Adipocyte (in vitro differentiated cells): ENCODE measurements at regions not wholly inside any gene's neighbourhood (a gene's known extent, or its start where the extent isn't known, plus 50 kb on each side); places are given as distances from the start of the nearest gene placed in this dataset.
"Not testable (repeated sequence)": the region's sequence is repeated elsewhere in the genome, so short reads cannot be mapped to it uniquely, and the experiment has no call there.

Source experiments
- DNase-seq: peaks from one replicate; pipeline ENCODE4 v3.0.0-alpha.2; 2015; ENCODE audit warnings: low read depth
- H3K27me3 ChIP-seq: replicated peaks from 2 replicates; pipeline ENCODE4 v1.7.0; 2013; ENCODE audit warnings: mild to moderate bottlenecking, low read length, moderate library complexity; ENCODE audit not compliant: control insufficient read depth, insufficient read depth
- H3K36me3 ChIP-seq: 2 replicates; pipeline ENCODE4 v1.7.0; 2013; ENCODE audit warnings: low read length, mild to moderate bottlenecking, moderate library complexity; ENCODE audit not compliant: control insufficient read depth, insufficient read depth, severe bottlenecking
- H3K4me1 ChIP-seq: 2 replicates; pipeline ENCODE4 v1.7.0; 2013; ENCODE audit warnings: mild to moderate bottlenecking, low read length, moderate library complexity; ENCODE audit not compliant: control insufficient read depth, insufficient read depth
- H3K4me3 ChIP-seq: 2 replicates; pipeline ENCODE4 v1.7.0; 2013; ENCODE audit warnings: mild to moderate bottlenecking, low read length, moderate library complexity
- H3K9ac ChIP-seq: 2 replicates; pipeline ENCODE4 v1.7.0; 2013; ENCODE audit warnings: mild to moderate bottlenecking, low read length, moderate library complexity
- H3K9me3 ChIP-seq: 2 replicates; pipeline ENCODE4 v1.7.0; 2013; ENCODE audit warnings: mild to moderate bottlenecking, low read length, moderate library complexity; ENCODE audit not compliant: control insufficient read depth

DNA sequence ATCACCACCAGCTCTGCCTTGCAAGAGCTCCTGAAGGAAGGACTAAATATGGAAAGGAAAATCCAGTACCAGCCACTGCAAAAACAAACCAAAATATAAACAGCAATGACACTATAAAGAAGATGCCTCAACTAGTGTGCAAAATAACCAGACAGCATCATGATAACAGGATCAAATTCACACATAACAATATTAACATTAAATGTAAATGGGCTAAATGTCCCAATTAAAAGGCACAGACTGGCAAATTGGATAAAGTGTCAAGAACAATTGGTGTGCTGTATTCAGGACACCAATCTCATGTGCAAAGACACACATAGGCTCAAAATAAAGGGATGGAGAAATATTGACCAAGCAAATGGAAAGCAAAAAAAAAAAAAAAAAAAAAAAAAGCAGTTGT is 629.8 kb downstream of the CETN3 start:
- DNase-seq, H3K9ac ChIP-seq, H3K27me3 ChIP-seq, H3K4me3 ChIP-seq, H3K36me3 ChIP-seq, H3K4me1 ChIP-seq: not testable (repeated sequence)
- peaks cover 37% of the 10 kb centered on the region for H3K9me3 ChIP-seq

DNA sequence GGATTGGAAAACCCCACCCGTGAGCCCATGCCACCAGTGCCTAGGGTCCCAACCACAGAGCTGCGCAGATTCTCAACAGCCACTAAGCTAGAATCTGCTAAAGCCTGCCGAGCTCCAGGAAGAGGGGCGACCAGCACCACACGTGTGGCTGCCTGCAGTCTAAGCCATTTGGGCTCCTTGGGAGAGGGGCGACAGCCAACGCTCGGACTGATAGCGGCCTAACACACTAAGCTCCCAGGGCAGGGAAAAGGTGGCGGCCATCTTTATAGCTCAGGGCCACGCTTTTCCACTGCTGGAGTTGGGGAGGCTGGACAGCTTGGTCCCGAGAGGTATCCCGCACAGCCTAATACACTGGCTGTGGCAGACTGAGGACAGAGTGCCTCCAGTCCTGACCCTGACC is 631.8 kb downstream of the CETN3 start:
- no peak overlapping the region for H3K4me3 ChIP-seq
- H3K9me3 ChIP-seq = peaks cover 37% of the 10 kb centered on the region
- DNase-seq = no peak
- H3K36me3 ChIP-seq = no peaks in the 10 kb centered on the region
- no peaks in the 10 kb centered on the region for H3K27me3 ChIP-seq
- H3K4me1 ChIP-seq = no peaks in the 10 kb centered on the region
- H3K9ac ChIP-seq = no peak overlapping the region

DNA sequence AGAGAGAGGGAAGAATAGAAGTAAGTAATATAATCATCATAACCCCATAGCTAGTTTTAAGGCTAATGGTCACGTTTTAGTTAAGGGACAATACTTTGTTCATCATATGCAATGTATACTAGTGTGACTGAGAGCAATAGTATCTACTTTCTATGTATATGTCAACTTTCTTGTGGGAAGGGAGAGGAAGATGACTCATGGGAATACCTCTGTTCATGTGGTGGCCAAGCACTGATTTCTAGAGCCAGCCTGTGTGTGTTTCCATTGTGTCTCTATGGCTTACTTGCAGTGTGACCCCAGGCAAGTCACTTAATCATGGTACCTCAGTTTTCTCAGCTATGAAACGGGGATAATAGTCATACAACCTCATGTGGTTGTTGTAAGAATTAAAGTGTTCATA is 639.6 kb downstream of the CETN3 start:
- Histone ChIP-seq H3K4me1 (no peaks in the 10 kb centered on the region), H3K9ac (no peak overlapping the region), H3K36me3 (no peaks in the 10 kb centered on the region), H3K27me3 (no peaks in the 10 kb centered on the region), H3K9me3 (no peaks in the 10 kb centered on the region), H3K4me3 (no peak overlapping the region)
- DNase-seq = peak; percentile 24

DNA sequence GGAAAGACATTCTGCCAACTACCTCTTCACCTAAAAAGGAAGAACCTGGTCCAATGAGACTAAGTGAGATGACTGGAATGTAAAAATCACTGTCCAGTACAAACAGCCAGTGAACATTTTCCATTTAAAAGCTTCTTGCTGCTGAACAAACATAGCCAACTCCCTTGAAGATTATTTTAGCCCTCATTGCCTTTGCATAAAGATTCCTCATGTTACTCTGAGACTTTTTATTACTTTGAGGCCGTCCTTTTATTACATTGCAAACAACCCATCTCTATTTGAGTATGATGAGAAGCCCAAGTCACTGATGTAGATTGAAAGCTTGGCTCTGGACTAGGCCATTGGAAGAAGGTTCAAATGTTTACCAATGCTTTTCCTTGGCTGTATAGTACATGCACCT is 649.8 kb downstream of the CETN3 start:
- Histone ChIP-seq H3K9me3 (no peaks in the 10 kb centered on the region), H3K36me3 (no peaks in the 10 kb centered on the region), H3K4me1 (no peaks in the 10 kb centered on the region), H3K4me3 (no peak overlapping the region), H3K27me3 (no peaks in the 10 kb centered on the region), H3K9ac (no peak overlapping the region)
- DNase-seq = no peak

DNA sequence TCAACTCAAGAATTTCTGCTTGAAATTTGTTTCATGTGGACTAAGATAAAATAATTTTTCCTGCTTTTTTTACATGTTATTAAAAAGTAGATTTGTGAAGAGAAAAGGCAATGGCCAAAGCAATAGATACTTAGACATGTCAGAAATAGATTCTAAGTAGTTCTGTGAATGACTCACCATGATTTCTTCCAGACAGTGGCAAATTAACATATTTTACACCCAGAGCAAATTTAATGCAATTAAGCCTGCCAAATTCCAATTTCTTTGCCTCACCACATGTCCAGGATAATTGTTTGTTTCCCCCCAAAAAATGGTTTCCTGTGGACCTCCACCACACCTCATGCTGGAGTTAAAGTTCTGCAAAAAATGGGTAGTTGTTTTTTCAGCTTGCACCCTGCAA is 651.4 kb downstream of the CETN3 start:
- no peak for DNase-seq
- no peaks in the 10 kb centered on the region for H3K9me3 ChIP-seq
- no peaks in the 10 kb centered on the region for H3K4me1 ChIP-seq
- no peak overlapping the region for H3K4me3 ChIP-seq
- no peak overlapping the region for H3K9ac ChIP-seq
- no peaks in the 10 kb centered on the region for H3K36me3 ChIP-seq
- no peaks in the 10 kb centered on the region for H3K27me3 ChIP-seq

DNA sequence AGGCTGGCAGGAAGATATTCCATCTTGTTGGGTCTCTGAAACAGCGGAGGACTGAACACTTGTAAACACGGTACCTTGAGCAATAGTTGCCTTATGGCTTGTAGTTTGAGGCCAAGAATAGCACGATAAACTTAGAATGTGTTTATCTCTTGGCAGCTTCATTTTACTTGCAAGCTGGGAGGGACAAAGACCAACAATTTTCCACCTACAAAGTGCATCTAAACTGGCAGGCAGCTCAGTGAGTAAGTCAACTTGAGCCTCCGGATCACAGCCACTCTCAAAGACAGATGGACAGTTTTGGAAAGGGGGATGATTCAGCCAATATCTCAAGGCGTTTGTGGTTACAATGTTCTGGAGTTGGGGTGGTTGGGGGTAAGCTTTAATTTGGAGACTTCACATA is 652.6 kb downstream of the CETN3 start:
- Histone ChIP-seq H3K9me3 (no peaks in the 10 kb centered on the region), H3K36me3 (no peaks in the 10 kb centered on the region), H3K4me3 (no peak overlapping the region), H3K4me1 (no peaks in the 10 kb centered on the region), H3K27me3 (no peaks in the 10 kb centered on the region), H3K9ac (no peak overlapping the region)
- peak; percentile 2 for DNase-seq

DNA sequence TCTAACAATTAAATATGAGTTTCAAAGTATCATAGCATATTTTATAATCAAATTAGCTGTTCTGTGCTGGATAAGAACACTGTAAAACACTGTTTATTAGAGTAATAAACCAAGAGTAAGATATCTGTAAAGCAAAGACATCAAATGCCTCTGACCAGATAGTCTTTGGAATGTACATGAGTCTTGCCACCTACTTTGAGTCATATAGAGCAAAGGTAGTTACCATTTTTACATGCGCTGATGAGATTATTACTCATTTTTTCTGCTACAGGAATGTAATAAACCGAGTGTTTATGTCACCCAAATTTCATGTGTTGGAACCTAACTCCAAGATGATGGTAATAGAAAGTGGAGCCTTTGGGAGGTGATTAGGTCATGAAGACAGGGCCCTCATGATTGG is 654.5 kb downstream of the CETN3 start:
- Histone ChIP-seq H3K4me1 (no peaks in the 10 kb centered on the region), H3K36me3 (no peaks in the 10 kb centered on the region), H3K27me3 (no peaks in the 10 kb centered on the region), H3K9me3 (no peaks in the 10 kb centered on the region), H3K4me3 (no peak overlapping the region), H3K9ac (no peak overlapping the region)
- no peak for DNase-seq

DNA sequence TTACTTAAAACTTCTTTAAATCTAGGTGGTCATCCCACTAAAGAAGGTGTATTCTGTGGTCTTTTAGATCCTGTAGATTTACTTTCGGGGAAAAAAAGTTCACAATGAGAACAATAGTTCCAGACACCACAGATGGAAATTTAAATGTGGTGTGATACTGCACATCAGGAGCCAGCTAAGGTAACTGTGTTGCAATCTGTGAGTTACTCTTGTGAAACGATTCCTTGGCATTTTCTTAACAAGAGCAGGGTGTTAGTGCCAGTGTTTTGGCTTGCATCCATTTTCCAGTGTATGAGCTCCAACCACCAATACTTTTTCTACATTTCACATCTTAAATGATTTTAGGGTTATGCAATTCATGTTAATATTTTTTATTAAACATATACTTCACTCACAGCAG is 674.5 kb downstream of the CETN3 start:
- no peaks in the 10 kb centered on the region for H3K27me3 ChIP-seq
- H3K4me3 ChIP-seq = no peak overlapping the region
- H3K36me3 ChIP-seq = no peaks in the 10 kb centered on the region
- H3K4me1 ChIP-seq = peaks cover 3% of the 10 kb centered on the region
- DNase-seq = peak; percentile 90
- no peak overlapping the region for H3K9ac ChIP-seq
- H3K9me3 ChIP-seq = no peaks in the 10 kb centered on the region

DNA sequence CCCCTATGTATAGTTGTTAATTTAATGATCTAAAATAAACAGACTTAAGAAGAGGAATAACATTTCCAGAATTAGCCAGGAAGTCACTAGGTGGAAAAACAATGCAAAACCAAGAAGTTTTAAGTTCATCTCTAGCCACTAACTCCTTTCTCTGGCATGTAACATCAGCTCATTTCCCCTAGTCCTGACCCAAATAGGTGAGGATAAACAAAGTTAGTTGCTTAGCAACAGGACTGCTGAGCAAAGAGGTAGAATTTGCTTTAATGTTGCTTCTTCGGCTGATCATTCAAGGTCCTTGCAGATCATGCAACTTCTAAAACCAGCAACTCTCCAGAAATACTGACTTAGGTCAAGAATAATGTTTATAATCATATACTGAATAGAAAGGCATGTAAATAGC is 675.8 kb downstream of the CETN3 start:
- Histone ChIP-seq H3K4me1 (peaks cover 15% of the 10 kb centered on the region), H3K4me3 (no peak overlapping the region), H3K9ac (no peak overlapping the region), H3K9me3 (no peaks in the 10 kb centered on the region), H3K36me3 (no peaks in the 10 kb centered on the region), H3K27me3 (no peaks in the 10 kb centered on the region)
- DNase-seq = no peak

DNA sequence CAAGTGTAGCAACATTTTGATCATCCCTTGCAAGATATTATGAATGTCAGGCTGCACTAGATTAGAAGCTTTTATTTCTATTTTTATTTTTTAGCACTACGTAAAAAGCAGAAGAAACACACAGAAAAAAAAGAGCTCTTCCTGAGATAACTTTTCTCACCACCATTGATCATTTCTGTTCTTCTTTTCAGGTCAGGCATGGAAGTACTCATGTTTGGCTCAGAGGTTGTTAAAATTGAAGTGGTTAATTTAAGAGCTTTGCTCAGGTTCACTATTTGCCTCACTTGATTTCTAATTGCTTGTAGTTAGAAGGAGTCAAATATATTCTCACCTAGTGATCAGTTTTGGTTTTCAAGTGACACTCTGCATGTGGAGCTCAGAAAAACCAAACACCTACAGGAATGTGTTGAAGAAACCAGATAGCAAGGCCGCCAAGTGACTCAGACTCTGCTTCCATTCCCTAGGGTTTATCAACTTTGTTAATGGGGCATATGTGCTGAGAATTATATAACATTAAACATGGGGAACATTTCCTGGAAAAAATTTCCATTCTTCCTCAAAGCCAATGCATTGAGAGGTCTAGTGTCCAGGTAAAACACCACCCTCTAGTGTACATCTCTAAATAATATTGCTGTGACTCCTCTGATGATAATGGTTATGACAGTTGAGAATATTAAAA is 679.8 kb downstream of the CETN3 start:
- H3K9me3 ChIP-seq = no peaks in the 10 kb centered on the region
- H3K9ac ChIP-seq = no peak overlapping the region
- H3K36me3 ChIP-seq = no peaks in the 10 kb centered on the region
- no peak overlapping the region for H3K4me3 ChIP-seq
- no peaks in the 10 kb centered on the region for H3K27me3 ChIP-seq
- no peak for DNase-seq
- peaks cover 23% of the 10 kb centered on the region for H3K4me1 ChIP-seq

DNA sequence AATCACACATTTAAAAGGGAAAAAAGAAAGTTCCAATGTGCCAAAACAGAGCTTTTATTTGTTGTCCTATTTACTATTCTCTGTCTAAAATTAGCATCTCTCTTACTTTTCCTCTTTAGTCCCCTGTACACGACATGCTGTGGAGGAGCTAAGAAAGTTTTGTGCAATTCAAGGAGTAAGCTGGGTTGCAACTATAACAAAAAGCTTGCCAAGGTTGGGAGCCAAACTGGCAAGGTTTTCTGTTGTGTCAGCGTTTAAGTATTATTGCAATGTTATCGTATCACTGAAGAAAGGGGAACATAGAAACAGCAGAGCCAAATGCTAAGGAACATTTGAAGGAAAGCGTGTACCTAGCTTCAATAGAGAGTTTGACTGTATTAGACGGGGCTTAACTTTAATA is 680.8 kb downstream of the CETN3 start:
- Histone ChIP-seq H3K9me3 (no peaks in the 10 kb centered on the region), H3K4me3 (peak overlapping the region; percentile 44), H3K4me1 (peaks cover 29% of the 10 kb centered on the region), H3K36me3 (no peaks in the 10 kb centered on the region), H3K9ac (no peak overlapping the region), H3K27me3 (no peaks in the 10 kb centered on the region)
- DNase-seq = peak; percentile 89

DNA sequence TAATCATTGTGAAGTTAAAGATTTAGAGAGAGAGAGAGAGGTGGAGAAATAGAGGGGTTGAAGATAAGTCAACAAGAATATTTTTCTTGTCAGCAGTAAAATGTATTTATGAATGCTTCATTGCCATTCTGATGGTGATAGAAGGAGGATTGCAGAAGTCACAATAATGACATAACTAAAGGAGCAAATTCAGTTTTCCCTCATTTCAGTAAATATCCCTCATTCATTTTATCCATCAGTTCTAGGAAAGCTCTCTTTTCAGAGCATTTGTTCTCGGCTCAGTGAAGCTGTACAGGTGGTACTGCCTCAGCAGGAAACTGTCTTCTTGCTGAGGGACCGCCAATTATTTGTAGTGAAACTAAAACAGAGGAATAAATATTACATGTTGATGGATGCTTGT is 681.4 kb downstream of the CETN3 start:
- Histone ChIP-seq H3K27me3 (no peaks in the 10 kb centered on the region), H3K9me3 (no peaks in the 10 kb centered on the region), H3K4me1 (peaks cover 35% of the 10 kb centered on the region), H3K36me3 (no peaks in the 10 kb centered on the region), H3K4me3 (no peak overlapping the region), H3K9ac (no peak overlapping the region)
- no peak for DNase-seq
